H1 (cell line): ENCODE measurements at regions not wholly inside any gene's neighbourhood (a gene's known extent, or its start where the extent isn't known, plus 50 kb on each side); places are given as distances from the start of the nearest gene placed in this dataset.

Experiments
- CTCF ChIA-PET: fragments of 300-600 bp; sonication (Branson Sonifier 250); formaldehyde crosslinking; loops from one replicate; lab custom pipeline; 2021; ENCODE audit not compliant: partially characterized antibody; lab: Charles Lee
- POLR2A ChIA-PET: fragments of 300-600 bp; sonication (Branson Sonifier 250); formaldehyde crosslinking; loops from one replicate; lab custom pipeline; 2021; ENCODE audit warnings: inconsistent platforms; ENCODE audit not compliant: partially characterized antibody; lab: Charles Lee
- DNase-seq, 2 experiments: peaks; one replicate each; pipeline versions ENCODE4 v3.0.0 to v3.0.0-alpha.2; 2010 to 2022; ENCODE audit warnings: low spot score in 2 of 2, low read depth in 1 of 2, mixed read lengths in 1 of 2
- FAIRE-seq: peaks from 2 replicates; lab custom pipeline; 2011; peaks lifted over from hg19 to GRCh38; lab: Jason Lieb, UNC
- H2AFZ ChIP-seq: 2 replicates; pipeline ENCODE4 v1.8.1; 2012; ENCODE audit warnings: low read length, inconsistent platforms
- H2AK5ac ChIP-seq: 2 replicates; pipeline ENCODE4 v1.6.1; 2013; ENCODE audit warnings: low read depth, low read length
- H2BK120ac ChIP-seq: replicated peaks from 2 replicates; pipeline ENCODE3; 2013; ENCODE audit warnings: low read depth, low read length, inconsistent platforms
- H2BK12ac ChIP-seq: 2 replicates; pipeline ENCODE4 v1.6.1; 2013; ENCODE audit warnings: low read depth, low read length
- H2BK15ac ChIP-seq: 2 replicates; pipeline ENCODE4 v1.6.1; 2013; ENCODE audit warnings: low read length
- H2BK20ac ChIP-seq: 2 replicates; pipeline ENCODE4 v1.6.1; 2013; ENCODE audit warnings: low read length
- H2BK5ac ChIP-seq: 2 replicates; pipeline ENCODE4 v1.6.1; 2013; ENCODE audit warnings: low read depth, low read length
- H3K14ac ChIP-seq: 2 replicates; pipeline ENCODE4 v1.6.1; 2013; ENCODE audit warnings: inconsistent platforms; ENCODE audit not compliant: insufficient read length
- H3K18ac ChIP-seq: 2 replicates; pipeline ENCODE4 v1.6.1; 2013; ENCODE audit warnings: low read length; ENCODE audit errors: extremely low read depth
- H3K23ac ChIP-seq: 2 replicates; pipeline ENCODE4 v1.6.1; 2013; ENCODE audit warnings: inconsistent platforms; ENCODE audit not compliant: insufficient read length
- H3K23me2 ChIP-seq: 2 replicates; pipeline ENCODE4 v1.6.1; 2013; ENCODE audit warnings: low read depth, low read length
- H3K27ac ChIP-seq: 2 replicates; pipeline ENCODE4 v1.6.1; 2011; ENCODE audit warnings: low read depth, low read length, inconsistent platforms
- H3K27me3 ChIP-seq, 4 experiments: replicated peaks in 1 of 4; 1 replicate in 1 of 4; 2 replicates in 3 of 4; pipeline versions ENCODE4 v1.6.1 to v1.8.1; 2011 to 2013; ENCODE audit warnings: low read length in 3 of 4, mild to moderate bottlenecking in 3 of 4, inconsistent platforms in 2 of 4, mixed read lengths in 2 of 4, moderate library complexity in 1 of 4; ENCODE audit not compliant: control insufficient read depth in 3 of 4, insufficient read depth in 3 of 4; ENCODE audit errors: extremely low read depth in 1 of 4
- H3K36me3 ChIP-seq, 4 experiments: 2 replicates each; pipeline versions ENCODE4 v1.6.1 to v1.8.1; 2011 to 2013; ENCODE audit warnings: mild to moderate bottlenecking in 4 of 4, low read length in 3 of 4, moderate library complexity in 2 of 4, control low read depth in 1 of 4, inconsistent platforms in 1 of 4; ENCODE audit not compliant: insufficient read depth in 4 of 4, control insufficient read depth in 2 of 4
- H3K4ac ChIP-seq: replicated peaks from 2 replicates; pipeline ENCODE3; 2013; ENCODE audit warnings: low read length, low read depth, mixed read lengths, inconsistent platforms; ENCODE audit not compliant: insufficient read length
- H3K4me1 ChIP-seq, 4 experiments: replicated peaks in 1 of 4; 1 replicate in 1 of 4; 2 replicates in 3 of 4; pipeline versions ENCODE4 v1.6.1 to v1.8.1; 2011 to 2013; ENCODE audit warnings: low read length in 3 of 4, inconsistent platforms in 2 of 4, mixed read lengths in 1 of 4; ENCODE audit not compliant: insufficient read depth in 4 of 4, control insufficient read depth in 3 of 4
- H3K4me2 ChIP-seq, 2 experiments: 2 replicates each; pipeline versions ENCODE4 v1.6.1 to v1.8.1; 2011 to 2013; ENCODE audit warnings: low read depth in 2 of 2, low read length in 2 of 2, control low read depth in 1 of 2, inconsistent platforms in 1 of 2, mild to moderate bottlenecking in 1 of 2; ENCODE audit not compliant: insufficient read depth in 1 of 2
- H3K4me3 ChIP-seq, 4 experiments: fragments of 200-600, 300-600 bp in 1 of 4; sonication (generic), shearing (Covaris generic), sonication (Bioruptor Twin) in 1 of 4; 2 replicates each; pipeline versions ENCODE4 v1.5.1 to v1.8.1; 2011 to 2016; ENCODE audit warnings: low read length in 4 of 4, low read depth in 3 of 4, control low read depth in 2 of 4, inconsistent platforms in 2 of 4, mild to moderate bottlenecking in 2 of 4, mixed read lengths in 1 of 4, moderate library complexity in 1 of 4; ENCODE audit not compliant: insufficient read depth in 2 of 4; ENCODE audit errors: extremely low read depth in 1 of 4
- H3K56ac ChIP-seq: replicated peaks from 2 replicates; pipeline ENCODE3; 2013; ENCODE audit warnings: low read depth, mild to moderate bottlenecking, mixed read lengths, low read length, inconsistent platforms; ENCODE audit not compliant: insufficient read length
- H3K79me1 ChIP-seq: 2 replicates; pipeline ENCODE4 v1.6.1; 2013; ENCODE audit warnings: low read depth, low read length, control low read depth
- H3K79me2 ChIP-seq, 2 experiments: 2 replicates each; pipeline versions ENCODE4 v1.6.1 to v1.8.1; 2012 to 2013; ENCODE audit warnings: low read length in 2 of 2, mild to moderate bottlenecking in 2 of 2, inconsistent platforms in 1 of 2; ENCODE audit not compliant: insufficient read depth in 2 of 2, control insufficient read depth in 1 of 2
- H3K9ac ChIP-seq, 4 experiments: replicated peaks in 1 of 4; 1 replicate in 1 of 4; 2 replicates in 3 of 4; pipeline versions ENCODE4 v1.6.1 to v1.8.1; 2011 to 2013; ENCODE audit warnings: low read depth in 3 of 4, low read length in 3 of 4, control low read depth in 2 of 4, mild to moderate bottlenecking in 2 of 4, moderate library complexity in 2 of 4, inconsistent platforms in 1 of 4; ENCODE audit errors: extremely low read depth in 1 of 4
- H3K9me3 ChIP-seq, 2 experiments: 2 replicates each; pipeline versions ENCODE4 v1.6.1 to v1.8.1; 2012 to 2013; ENCODE audit warnings: mild to moderate bottlenecking in 2 of 2, moderate library complexity in 2 of 2, control low read depth in 1 of 2, inconsistent platforms in 1 of 2, low read depth in 1 of 2, low read length in 1 of 2, mixed read lengths in 1 of 2; ENCODE audit not compliant: insufficient read depth in 2 of 2
- H4K20me1 ChIP-seq, 2 experiments: replicated peaks in 1 of 2; 2 replicates each; pipeline versions ENCODE3 to v1.8.1; 2011 to 2013; ENCODE audit warnings: inconsistent platforms in 2 of 2, low read length in 2 of 2, mild to moderate bottlenecking in 1 of 2; ENCODE audit not compliant: insufficient read depth in 2 of 2, control insufficient read depth in 1 of 2
- H4K5ac ChIP-seq: 2 replicates; pipeline ENCODE4 v1.6.1; 2013; ENCODE audit warnings: low read length, low read depth, mixed read lengths, inconsistent platforms; ENCODE audit not compliant: insufficient read length
- H4K8ac ChIP-seq: 2 replicates; pipeline ENCODE4 v1.8.0; 2013; ENCODE audit warnings: mild to moderate bottlenecking, moderate library complexity, low read length, inconsistent platforms; ENCODE audit not compliant: insufficient read depth; ENCODE audit errors: extremely low read depth
- H4K91ac ChIP-seq: replicated peaks from 2 replicates; pipeline ENCODE3; 2013; ENCODE audit warnings: low read length, mixed read lengths, inconsistent platforms; ENCODE audit not compliant: insufficient read length
- BACH1 ChIP-seq: IDR thresholded peaks from 2 replicates; pipeline ENCODE4 v1.6.1; 2012; ENCODE audit warnings: low read length, improper control_type of control experiment
- CHD1 ChIP-seq: IDR thresholded peaks from 2 replicates; pipeline ENCODE4 v1.6.1; 2012; ENCODE audit warnings: low read depth, low read length, improper control_type of control experiment
- E2F6 ChIP-seq: IDR thresholded peaks from 2 replicates; pipeline ENCODE4 v1.6.1; 2012; ENCODE audit warnings: inconsistent platforms
- EGR1 ChIP-seq: IDR thresholded peaks from 2 replicates; pipeline ENCODE4 v1.6.1; 2011; ENCODE audit warnings: low read depth, low read length, borderline replicate concordance
- POLR2A ChIP-seq, 2 experiments: IDR thresholded peaks; 1 replicate in 1 of 2; 2 replicates in 1 of 2; pipeline ENCODE4 v1.6.1; 2011; ENCODE audit warnings: low read depth in 2 of 2, low read length in 2 of 2, mild to moderate bottlenecking in 2 of 2; ENCODE audit errors: control extremely low read depth in 1 of 2
- RFX5 ChIP-seq: IDR thresholded peaks from 2 replicates; pipeline ENCODE4 v1.6.1; 2011; ENCODE audit warnings: low read depth, low read length, improper control_type of control experiment, borderline replicate concordance
- RNF2 ChIP-seq: fragments of 200-900, 300-1000 bp; sonication (generic); IDR thresholded peaks from 2 replicates; pipeline ENCODE4 v1.7.1; 2016; ENCODE audit warnings: borderline replicate concordance, low read depth, mild to moderate bottlenecking, antibody characterized with exemption, low read length; ENCODE audit not compliant: poor library complexity, severe bottlenecking; ENCODE audit errors: missing control alignments
- SAP30 ChIP-seq: fragments of 300-600 bp; sonication (generic); IDR thresholded peaks from 2 replicates; pipeline ENCODE4 v1.7.1; 2012; ENCODE audit warnings: low read length, moderate library complexity, mild to moderate bottlenecking, inconsistent platforms; ENCODE audit not compliant: insufficient read depth, insufficient replicate concordance
- SIRT6 ChIP-seq: IDR thresholded peaks from one replicate; pipeline ENCODE4 v1.7.1; 2012; ENCODE audit warnings: low read length, inconsistent platforms
- SIX5 ChIP-seq: IDR thresholded peaks from 2 replicates; pipeline ENCODE4 v1.6.1; 2011; ENCODE audit warnings: mild to moderate bottlenecking, low read depth, low read length
- SP2 ChIP-seq: IDR thresholded peaks from 2 replicates; pipeline ENCODE4 v1.6.1; 2012; ENCODE audit warnings: mild to moderate bottlenecking, low read length, inconsistent platforms
- SP4 ChIP-seq: IDR thresholded peaks from 2 replicates; pipeline ENCODE4 v1.6.1; 2012; ENCODE audit warnings: low read length, inconsistent platforms
- SUZ12 ChIP-seq: fragments of 200-600 bp; sonication (generic); IDR thresholded peaks from 2 replicates; pipeline ENCODE4 v1.6.1; 2012; ENCODE audit warnings: mild to moderate bottlenecking, inconsistent platforms, low read length, moderate library complexity, mixed read lengths
- WGBS, 2 experiments: shearing (Covaris generic) in 1 of 2; methylation state at CpG; one replicate each; pipeline versions ENCODE4 v1.1.6 to v1.1.7; 2013 to 2015; ENCODE audit warnings: low lambda C conversion rate in 2 of 2, mixed read lengths in 2 of 2, inconsistent platforms in 1 of 2, low coverage in 1 of 2, missing lambda C conversion rate in 1 of 2; ENCODE audit not compliant: insufficient replicate concordance in 2 of 2, insufficient coverage in 1 of 2, insufficient read length in 1 of 2; ENCODE audit errors: extremely low coverage in 1 of 2, missing lambda C conversion rate in 1 of 2; 5-methylcytosine and 5-hydroxymethylcytosine counted together

DNA sequence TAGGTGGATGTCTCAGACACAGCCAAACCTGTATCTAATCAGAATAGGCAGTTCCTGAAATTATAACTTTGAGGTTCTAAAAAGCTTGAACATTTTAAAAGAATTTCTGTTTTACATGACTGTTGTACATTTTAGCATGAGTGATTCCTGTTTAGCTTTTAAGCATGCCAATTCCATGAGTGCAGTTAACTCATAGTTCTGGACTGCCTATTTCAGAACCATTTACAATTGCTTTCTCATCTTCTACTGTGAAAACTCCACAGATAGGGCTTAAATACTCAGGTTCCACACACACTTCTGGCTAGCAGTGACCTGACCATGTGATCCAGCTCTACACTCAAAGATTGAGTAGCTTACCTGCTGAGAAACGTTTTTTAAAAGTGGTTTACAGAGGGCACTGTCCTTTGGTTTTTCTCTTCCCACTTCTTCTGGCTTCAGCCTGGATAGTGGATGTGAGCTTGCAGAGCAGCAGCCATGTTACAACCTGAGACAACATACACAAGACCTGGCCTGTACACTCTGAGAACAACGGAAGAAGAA is 280.8 kb downstream of the ANKRD50 start:
- 83% methylated on average over 2 of the region's 2 CpGs; no CpG with 5 or more reads in 1 of the 2 experiments for WGBS, 2 experiments
- Histone ChIP-seq H4K91ac (no peak overlapping the region), H2AFZ (peak overlapping the region; percentile 94), H3K4me1 (no peaks in the 10 kb centered on the region; a peak in 1 of 7 replicates), H2AK5ac (no peak overlapping the region), H3K4me2 (no peak overlapping the region), H3K79me2 (no peaks in the 10 kb centered on the region), H3K79me1 (no peaks in the 10 kb centered on the region), H3K9ac (no peak overlapping the region), H3K27me3 (no peaks in the 10 kb centered on the region), H3K27ac (no peak overlapping the region), H2BK5ac (no peak overlapping the region), H3K14ac (no peak overlapping the region), H3K23ac (no peak overlapping the region), H4K8ac (no peak overlapping the region), H3K36me3 (no peaks in the 10 kb centered on the region), H3K56ac (no peak overlapping the region), H4K5ac (no peak overlapping the region), H2BK12ac (no peak overlapping the region), H3K9me3 (no peaks in the 10 kb centered on the region), H3K23me2 (no peaks in the 10 kb centered on the region), H3K18ac (no peak overlapping the region), H4K20me1 (no peaks in the 10 kb centered on the region), H2BK120ac (no peak overlapping the region), H3K4ac (no peak overlapping the region), H2BK15ac (no peak overlapping the region), H3K4me3 (no peak overlapping the region), H2BK20ac (no peak overlapping the region)
- FAIRE-seq (no peak), DNase-seq (no peak)
- ChIA-PET POLR2A (no interaction called here), CTCF (no interaction called here)
- TF ChIP-seq SP2 (no peak), POLR2A (IDR thresholded peaks at IDR 0.05; ENCODE audit: control extremely low read depth in 1 of 2, low read depth in 2 of 2, low read length in 2 of 2) (no peak), RNF2 (no peak), SAP30 (no peak), SUZ12 (no peak), SIRT6 (no peak), SP4 (no peak), RFX5 (no peak), E2F6 (no peak), CHD1 (no peak), EGR1 (no peak), SIX5 (no peak), BACH1 (no peak)
